ENCODE measurements at regions not wholly inside any gene's neighbourhood (a gene's known extent, or its start where the extent isn't known, plus 50 kb on each side); places are given as distances from the start of the nearest gene placed in this dataset.
"Not testable (repeated sequence)": the region's sequence is repeated elsewhere in the genome, so short reads cannot be mapped to it uniquely, and the experiment has no call there.

DNA sequence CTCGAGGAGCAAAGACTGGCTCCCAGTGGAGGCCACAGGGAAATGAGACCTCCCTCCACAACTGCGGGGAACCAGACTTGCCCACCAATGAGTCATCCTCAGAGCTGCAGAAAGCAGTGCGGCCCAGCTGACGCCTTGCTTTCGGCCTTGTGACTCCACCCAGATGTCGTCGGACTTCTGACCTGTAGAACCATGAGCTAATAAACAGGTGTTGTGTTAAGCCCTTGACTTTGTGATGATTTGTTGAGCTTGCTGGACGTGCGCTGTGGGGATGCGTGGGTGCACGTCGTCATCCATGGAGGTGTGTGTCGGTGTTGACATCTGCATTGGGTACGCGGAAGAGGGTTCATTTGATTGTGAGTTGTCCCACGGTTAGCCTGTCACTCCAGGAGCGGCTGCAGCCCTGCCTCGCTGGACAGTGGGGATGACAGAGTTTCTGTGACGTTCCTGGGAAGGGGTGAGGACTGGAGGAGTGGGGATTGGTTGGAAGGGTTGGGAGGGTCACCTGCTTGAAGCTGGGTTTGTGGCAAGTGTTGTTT, 154.1 kb downstream of the SH3BP4 start:
- DNase-seq, result no peak

DNA sequence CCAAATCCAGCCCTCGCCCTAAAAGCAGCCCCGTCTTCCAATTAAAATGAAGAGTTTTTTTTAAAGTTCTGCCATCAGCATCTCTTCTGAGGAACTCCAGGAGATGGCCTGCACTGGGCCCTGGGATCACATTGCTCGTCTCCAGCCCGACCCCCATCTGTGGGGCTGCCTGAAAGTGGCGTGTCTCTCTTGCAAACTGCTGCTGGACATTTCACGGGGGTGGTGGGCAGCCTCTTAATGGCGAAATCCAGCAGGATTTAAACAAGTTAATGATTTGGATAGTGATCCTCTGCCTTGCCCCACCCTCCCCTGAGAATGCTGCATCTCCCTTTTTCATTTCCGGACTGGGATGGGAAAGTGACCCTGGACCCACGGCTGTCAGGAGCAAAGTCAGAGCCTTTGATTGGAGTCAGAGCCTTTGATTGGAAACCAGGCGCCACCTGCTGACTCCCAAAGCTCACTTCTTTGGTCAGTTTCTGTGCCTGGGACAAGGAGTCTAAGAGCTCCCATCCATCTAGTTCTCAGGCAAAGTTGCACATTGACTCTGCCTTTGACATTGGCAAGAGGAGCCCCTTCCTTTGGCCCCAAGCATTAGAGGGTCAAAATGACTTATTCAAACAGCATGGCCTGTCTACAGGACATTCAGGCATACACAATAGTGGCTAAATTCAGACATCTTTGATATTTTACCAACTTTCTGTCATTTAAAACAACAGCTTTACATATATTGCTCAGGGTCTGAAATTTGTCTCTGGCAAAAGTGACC, 155.2 kb downstream of the SH3BP4 start:
- no peak for DNase-seq

DNA sequence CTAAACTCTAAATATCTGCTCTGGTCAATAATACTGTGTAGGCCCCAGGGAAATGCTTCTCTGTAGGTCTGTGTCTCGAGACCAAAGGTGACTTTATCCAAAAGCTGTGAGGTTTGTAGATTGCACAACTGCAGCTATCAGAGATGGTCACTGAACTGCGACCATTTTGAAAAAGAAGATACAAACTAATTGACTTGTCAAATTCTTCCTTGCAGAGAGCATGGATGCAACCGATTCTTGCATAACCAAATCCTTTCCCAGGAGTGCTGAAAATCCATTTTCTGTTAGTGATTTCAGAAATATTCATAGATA, 155.8 kb downstream of the SH3BP4 start:
- DNase-seq, result no peak

DNA sequence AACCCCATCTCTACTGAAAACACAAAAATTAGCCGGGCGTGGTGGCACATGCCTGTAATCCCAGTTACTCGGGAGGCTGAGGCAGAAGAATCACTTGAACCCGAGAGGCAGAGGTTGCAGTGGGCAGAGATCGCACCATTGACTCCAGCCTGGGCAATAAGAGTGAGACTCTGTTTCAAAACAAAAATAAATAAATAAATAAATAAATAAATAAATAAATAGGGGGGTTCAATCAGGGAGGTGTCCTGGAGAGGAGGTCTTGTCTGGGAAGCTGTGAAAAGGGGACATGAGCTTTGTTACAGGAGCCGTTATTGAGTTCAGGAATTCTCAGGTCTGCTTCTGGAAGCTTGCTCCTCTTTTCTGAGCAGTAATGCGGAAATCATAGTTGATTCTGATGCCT, 157.7 kb downstream of the SH3BP4 start:
- DNase-seq, result not testable (repeated sequence)

DNA sequence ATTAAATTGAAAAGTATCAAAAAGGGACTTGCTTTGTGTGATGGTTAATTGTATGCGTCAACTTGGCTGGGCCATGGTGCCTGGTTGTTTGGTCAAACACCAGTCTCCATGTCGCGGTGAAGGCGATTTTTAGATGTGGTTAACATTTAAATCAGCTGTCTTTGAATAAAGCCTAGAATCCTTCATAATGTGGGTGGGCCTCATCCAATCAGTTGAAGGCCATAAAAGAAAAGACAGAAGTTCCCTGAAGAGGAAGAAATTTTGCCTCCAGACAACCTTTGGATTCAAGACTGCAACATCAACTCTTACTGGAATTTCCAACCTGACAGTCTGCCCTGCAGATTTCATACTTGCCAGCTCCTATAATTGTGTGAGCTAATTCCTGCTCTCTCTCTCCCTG, 160.5 kb downstream of the SH3BP4 start:
- no peak for DNase-seq

DNA sequence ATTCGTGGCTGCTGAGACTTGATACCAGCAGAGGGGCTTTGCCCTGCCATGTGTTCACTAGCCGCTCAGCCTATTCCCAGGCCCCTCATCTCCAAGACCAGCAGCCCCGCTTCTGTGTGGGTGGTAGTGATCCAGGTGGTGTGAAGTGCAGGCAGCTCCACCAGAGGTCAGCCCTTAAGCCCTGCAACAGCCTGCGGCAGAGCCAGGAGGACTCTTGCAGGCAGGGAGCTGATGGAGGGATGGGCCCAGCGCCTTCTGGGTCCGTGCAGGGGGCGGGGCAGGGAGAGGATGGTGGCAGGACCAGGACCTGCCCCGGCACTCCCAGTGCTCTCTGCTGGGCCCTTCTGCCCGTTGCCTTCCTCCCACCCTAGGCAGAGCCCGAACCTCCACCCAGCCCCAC, 162.0 kb downstream of the SH3BP4 start:
- no peak for DNase-seq

DNA sequence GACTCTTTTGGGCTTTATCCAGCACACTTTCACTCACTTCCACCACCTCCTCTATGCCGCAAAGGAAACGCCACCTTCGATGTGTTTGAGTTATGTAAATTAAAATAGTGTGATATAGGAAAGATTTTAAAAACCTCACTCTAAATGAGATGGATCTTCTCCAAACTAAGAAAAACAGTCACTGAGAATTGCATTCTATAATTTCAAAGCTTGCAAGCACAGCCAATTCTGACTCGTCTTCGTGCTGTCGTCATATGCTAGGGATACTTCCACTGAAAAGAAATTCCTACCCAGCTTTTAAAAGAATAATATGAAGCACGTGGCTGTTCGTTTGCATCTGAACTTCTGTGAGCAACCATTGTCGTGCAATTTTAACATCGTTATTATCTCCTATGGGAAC, 162.5 kb downstream of the SH3BP4 start:
- DNase-seq, result no peak

DNA sequence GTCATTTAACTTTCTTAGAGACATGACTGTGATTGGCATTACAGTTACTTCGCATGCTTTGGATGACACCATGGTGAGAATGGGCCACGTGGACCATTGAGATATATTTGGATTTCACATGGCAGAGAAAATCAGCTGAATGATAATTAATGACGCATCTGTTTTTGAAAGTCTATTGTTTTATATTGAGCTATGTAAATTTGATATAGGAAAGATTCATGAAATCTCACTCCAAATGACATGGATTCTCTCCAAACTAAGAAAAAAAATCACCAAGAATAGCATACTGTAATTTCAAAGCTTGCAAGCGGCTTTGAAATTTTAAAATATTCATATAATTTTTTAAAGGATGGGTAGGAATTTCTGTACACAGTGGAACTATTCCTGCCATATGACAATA, 163.7 kb downstream of the SH3BP4 start:
- no peak for DNase-seq

DNA sequence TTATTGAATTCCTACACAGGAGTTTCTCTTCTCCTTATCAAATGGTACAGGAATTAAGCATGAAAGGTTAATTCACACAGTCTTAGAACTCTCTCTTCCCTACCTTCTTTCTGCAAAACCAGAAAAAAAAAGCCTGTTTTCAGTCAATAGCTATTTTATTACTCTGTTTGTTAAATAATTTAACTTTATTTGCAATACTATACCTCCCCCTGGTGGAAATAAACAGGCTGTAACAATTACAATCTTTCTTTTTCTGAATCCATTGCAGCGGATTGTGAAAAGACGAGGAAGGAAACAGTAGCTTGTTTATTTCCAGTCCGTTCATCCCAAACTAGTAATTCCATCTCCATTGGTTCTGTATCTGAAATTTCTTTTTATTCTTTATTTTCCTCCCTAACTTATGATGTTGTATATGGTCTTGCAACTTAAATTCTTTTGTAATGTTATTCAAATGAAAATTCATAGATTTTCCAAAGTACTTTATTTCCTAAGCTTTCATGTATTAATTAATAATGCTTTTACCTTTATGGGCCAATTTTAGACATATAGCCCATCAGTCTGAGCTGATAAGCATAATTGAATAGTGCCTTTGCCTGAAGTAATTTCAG, 165.2 kb downstream of the SH3BP4 start:
- DNase-seq, result no peak

DNA sequence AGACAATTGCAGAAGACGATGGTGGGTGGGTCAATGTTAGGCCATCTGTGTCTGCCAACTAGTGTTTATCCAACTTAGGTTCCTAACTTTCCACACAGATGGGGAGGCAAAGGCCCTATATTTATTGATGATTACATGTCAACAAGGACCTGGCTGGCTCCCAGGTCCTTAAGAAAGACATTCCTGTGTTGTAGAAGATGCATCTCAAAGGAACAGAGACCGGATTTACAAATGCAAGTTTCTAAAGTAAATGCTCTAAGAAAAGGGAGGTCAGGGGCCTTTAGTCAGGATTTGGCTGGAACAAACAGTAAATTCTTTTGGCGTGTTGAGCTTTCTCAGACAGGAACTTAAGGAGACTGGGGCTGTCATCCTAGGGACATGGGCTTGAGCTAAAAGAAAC, 175.0 kb downstream of the SH3BP4 start:
- DNase-seq, result no peak

DNA sequence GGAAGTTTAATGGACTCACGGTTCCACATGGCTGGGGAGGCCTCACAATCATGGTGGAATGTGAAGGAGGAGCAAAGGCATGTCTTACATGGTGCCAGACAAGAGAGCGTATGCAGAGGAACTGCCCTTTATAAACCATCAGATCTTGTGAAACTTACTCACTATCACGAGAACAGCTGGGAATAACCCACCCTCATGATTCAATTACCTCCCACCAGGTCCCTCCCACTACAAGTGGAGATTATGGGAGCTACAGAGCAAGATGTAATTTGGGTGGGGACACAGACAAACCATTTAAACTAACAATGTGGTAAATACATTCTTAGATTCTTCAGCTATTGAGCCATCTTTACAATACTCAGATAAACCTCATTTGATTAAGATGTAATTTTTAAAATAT, 176.1 kb downstream of the SH3BP4 start:
- DNase-seq, result no peak

DNA sequence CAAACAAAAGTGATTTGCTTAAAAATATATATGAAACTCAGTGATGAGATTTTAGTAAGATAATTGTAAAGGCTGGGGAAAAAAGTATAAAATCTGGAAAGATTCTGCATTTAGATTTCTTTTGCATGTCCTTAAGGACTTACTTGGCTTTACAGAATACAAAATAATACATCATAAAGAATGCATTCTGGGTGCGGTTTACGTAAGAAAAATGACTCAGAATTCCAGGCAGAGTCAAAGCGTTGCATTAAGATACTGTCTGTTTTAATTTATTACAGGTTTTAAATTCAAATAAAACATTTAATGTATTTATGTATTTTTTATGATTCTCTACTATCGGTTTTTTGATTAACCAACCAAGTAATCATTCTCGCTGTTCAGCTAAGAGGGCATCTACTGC, 178.0 kb downstream of the SH3BP4 start:
- no peak for DNase-seq

DNA sequence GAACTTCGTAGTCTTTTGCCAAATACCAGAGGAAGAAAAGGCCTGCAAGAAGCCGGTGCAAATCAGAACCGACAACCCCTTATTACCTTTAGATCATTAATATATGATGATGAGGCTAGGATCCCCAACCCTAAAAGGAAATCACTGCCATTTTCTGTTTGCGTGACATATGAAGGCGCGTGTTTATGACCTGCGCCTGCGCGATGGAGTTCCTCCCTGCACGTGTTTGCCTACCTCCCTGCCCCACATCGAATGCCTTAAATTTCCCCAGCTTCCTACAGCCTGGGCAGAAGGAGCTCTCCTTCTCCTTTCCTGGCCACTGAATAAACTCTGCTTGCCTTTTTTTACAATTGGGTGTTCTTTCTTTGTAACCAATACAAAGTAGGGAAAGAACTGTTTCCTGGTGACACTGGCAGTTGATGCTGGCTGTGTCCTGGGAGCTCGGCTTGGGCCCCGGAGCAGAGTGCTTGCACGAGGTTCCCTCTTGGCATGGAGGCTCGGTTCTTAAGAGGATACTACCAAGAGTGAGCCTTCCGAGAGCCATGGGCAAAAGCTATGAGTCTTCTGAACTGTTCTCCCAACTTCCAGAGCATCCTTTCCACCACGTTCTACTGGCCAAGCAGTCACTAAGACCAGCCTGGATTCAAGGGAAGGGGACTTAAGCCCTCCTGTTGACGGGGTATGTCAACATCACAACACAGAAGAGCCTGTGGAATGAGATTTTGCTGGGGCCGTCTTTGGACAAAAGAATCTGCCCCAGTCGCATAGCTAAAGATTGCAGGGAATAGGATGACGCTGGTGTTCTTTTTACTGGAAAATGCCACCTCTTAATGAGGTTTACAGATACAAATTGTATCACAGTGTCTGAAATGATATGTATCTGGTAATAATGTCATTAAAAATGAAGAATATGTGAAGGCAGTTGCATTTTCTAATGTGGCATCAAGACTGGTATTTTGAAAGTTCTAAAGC, 179.8 kb downstream of the SH3BP4 start:
- DNase-seq, result no peak

DNA sequence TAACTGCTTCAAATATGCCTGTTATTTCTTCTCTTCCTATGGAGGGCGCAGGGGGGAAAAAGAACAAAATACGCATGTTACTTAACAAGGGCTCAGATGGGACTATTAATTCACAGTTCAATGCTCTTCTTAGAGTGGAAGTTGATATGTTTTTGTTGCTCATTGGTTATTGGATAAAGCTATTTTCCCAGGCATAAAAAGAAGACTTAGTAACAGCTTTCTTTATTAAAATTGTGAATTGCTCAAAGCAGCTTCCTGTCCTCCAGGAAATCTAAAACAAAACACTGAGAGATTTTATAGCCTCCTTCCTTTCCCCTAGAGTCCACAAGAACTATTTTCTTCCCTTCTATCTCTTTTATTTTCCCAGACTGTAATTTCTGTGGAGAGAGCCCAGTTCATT, 180.8 kb downstream of the SH3BP4 start:
- DNase-seq, result no peak

DNA sequence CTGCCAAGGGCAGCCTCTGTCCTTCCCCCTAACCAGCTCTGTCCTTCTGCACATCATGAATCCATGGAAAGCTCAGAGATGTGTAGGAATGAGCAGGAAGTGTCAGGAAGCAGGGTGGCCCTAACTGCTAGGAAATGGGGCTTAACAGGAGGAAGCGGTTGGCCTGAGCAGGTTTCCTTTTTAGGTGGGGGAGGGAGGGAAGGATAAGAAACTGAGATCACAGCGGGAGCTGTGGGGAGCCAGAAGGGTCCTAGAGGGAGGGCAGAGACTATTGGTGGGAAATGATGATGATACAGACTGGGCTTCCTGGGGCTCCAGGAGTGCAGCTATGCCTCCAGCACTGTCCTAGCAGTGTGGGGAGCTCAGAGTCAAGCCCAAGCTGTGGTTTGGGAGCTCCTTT, 182.0 kb downstream of the SH3BP4 start:
- DNase-seq, result no peak

DNA sequence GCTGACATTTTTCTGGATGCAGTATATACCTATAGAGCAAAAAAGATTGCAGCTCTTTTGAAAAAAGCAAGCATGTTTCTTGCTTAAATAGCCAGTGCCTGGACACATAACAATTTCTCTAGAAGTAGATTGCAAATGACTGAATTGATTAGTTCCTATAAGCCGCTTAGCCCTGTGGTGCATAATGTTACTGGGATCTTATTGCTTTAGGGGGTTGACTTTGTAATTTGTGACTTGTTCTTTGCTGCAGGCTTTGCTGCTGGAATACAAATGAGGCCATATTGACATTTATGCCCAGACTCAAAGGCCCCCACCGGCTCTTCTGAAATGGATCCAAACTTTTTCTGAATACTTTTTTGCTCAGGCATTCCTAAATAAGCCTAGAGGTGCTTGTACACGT, 182.6 kb downstream of the SH3BP4 start:
- DNase-seq, result no peak

DNA sequence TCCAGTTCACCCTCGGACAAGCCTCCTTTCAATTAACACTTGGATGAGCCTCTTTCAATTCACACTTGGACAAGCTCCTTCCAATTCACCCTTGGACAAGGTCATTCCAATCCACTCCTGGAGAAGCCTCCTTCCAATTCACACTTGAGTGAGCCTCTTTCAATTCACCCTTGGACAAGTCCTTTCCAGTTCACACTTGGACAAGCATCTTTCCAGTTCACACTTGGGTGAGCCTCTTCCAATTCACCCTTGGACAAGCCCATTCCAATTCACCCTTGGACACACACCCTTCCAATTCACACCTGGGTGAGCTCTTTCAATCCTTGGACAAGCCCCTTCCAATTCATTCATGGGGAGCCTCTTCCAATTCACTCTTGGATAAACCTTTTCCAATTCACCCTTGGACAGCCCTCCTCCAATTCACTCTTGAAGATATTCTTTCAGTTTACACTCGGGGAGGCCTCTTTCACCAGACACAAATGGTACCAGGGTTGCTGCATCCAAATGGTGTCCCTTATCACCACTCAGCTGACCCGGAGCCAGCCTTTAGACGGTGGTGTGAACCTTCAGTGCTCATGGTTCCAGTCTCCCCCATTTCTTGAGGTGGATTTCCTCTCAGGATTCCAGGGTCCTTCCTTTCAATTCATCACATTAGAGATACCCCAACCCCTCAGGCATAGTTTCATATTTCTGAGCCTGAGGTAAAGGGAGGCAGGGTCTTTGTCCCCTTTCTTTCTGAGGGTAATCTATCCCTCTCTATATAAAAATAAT, 183.6 kb downstream of the SH3BP4 start:
- DNase-seq, result no peak

DNA sequence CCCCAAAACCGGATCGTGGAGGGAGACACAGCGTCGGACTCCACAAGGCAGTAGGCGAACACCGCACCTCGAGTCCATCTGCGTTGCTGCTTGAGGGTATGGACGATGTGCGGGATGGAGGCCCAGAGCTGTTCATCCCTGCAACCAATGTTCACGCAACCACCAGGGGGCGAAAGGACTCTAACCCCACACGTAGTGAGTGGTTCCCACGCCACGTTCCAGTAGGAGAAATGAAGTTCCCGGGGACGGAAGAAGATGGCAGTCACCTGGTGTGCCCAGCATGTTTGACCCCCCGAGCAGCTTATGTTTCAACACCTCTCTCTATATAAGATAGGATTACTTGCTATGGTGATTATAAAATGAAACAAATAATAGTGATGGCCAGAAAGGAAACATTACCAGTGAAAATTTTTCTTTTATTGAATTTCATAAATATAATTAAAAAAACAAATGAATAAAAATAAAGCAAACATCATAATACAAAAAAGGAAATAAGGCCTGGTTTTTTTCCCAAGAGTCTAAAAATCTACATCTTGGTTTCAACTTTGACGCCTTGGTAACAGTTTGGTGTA, 184.3 kb downstream of the SH3BP4 start:
- peak; percentile 44 for DNase-seq

DNA sequence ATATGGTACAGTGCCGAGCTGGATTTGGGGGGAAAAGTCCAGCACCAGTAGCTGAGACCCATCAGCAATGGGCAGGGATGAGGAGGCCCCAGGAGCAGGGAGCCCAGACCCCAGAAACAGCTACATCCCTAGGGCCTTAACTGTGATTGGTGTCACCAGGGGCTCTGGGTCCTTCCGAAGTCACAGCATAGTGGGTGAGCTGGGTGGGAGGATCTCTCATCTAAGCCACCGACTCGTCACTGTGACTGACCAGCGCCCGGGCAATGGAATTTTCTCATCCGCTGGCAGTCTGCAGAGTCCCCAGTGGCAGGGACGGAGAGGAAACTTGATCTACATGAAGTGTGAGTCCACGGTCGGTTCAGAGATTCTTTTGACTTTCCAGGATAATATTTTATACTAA, 186.5 kb downstream of the SH3BP4 start:
- no peak for DNase-seq

DNA sequence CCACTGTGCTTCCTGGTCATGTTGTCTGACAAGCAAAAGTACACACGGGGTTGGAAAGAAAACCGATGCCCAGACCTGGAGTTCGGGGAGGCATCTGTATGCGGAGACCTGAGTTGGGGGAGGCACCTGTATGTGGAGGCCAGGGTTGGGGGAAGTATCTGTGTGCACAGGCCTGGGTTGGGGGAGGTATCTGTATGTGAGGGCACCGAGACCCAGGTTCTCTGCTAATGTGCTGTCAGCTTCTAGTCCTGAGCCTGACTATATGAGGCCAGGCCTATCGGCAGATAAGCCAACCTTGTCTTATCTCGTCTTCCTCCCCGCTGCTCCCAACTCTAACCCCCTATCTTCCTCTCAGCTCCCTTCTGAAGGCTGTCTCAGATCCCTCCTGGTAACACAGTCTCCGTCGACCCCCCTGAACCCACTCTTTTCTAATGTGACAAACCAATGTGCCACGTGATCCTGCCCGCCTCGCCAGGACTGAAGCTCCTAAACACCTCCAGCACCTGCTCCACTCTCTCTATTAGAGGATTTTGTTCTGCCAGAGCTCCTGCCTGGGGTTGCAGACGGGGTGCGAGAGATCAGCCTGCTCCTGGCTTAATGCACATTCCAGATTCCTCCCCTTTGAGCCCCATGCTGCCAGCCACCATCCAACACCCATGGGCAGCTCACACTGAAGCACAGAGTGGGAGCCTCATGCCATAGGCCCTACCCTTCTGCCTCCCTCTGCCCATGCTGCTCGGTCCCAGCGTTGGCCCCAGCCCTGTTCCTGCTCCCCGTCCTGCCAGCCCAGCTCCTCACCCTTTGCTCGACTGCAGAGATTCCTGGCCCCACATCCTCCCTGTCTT, 188.4 kb downstream of the SH3BP4 start:
- DNase-seq, result no peak

DNA sequence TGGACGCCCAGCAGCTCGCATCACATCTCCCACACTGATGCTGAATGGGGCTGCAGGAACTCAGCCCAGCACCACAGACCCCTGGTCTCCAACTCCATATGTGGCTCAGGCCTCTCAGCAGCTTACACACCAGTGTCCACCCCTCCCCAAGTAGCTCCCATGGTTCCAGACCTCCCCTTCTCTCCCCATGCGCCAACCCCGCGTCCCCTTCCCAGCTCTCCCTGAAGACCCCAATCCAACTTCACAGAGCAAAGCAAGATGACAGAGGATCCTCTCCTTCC, 188.9 kb downstream of the SH3BP4 start:
- DNase-seq, result no peak

All from stimulated activated CD4-positive, alpha-beta T cell treated with anti-CD3 and anti-CD28 coated beads, Interleukin-12 subunit alpha, Interleukin-12 subunit beta, amount 100 ng/mL, for 4 hours (primary cell).